NCI-H69 (cell line): ENCODE measurements at regions not wholly inside any gene's neighbourhood (a gene's known extent, or its start where the extent isn't known, plus 50 kb on each side); places are given as distances from the start of the nearest gene placed in this dataset.

ENCODE experiments used
- DNase-seq: peaks from one replicate; lab custom pipeline; 2025; lab: John Stamatoyannopoulos, UW

DNA sequence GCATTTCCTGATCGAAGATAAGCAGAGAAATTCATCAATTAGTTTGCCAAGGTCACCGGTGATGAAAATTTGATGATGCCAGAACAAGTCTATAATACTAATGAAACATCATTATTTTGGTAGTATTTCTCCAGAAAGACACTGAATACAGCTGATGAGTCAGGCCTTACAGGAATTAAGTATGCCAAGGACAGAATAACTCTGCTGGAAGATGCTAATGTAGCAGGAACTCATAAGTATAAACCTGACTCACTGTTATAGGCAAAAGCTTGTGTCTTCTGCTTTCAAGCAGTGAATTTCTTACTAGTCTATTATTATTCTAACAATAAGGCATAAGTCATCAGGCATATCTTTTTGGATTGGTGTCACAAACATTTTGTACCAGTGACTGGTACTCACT is 1825.1 kb upstream of the IGFBP7 start:
- DNase-seq: no peak

DNA sequence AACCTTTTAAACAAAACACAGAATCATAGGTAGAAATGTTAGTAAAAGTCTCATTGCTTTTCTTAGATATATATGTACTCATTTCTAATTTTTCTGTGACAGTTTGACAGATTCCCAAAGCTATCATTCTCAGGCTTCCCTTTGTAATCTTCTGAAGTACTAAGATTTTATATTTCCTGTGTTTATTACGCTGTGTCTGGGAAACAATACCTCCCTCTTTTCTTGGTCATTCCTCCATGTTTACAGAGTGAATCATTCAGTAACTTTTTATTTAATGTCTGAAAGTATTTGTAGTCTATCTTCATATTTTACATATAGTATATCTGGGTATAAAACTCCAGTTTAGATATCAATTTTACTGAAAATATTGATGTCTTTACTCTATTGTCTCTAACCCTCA is 1826.3 kb upstream of the IGFBP7 start:
- DNase-seq: no peak

DNA sequence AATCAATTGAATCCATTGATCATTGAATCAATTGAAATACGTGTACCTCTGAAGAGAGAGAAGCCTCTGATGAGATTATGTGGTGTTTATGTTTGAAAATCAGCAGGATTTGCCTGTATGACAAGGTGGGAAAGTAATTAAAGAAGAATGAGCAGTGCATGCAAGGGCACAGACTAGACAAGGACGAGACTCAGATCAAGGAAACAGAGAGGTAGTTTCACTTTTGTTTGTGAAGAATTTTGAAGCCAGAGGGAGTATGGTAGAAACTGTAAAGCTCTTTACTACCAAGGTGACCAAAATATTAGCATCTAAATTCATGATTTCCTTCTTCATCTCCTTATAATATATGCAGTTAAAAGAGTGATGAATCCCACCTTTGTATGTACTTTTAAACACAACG is 1830.0 kb upstream of the IGFBP7 start:
- DNase-seq: no peak

DNA sequence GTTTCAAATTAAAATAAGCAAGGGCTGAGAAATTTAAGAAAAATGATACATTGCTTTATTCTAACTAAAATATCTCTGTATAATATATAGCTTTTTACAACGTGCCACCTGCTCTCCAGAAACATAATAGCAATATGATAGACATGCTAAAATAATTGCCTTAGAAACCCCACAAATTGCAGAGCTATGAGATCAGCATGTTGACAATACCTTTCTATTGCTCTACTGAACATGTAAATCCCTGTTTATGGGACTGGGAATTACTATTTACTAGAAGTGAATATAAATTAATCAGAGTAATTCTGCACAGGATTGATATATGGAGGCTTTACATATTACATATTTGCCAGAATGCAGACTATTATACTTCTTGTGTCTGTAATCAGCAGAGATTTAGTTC is 1831.1 kb upstream of the IGFBP7 start:
- peak; percentile 32 for DNase-seq

DNA sequence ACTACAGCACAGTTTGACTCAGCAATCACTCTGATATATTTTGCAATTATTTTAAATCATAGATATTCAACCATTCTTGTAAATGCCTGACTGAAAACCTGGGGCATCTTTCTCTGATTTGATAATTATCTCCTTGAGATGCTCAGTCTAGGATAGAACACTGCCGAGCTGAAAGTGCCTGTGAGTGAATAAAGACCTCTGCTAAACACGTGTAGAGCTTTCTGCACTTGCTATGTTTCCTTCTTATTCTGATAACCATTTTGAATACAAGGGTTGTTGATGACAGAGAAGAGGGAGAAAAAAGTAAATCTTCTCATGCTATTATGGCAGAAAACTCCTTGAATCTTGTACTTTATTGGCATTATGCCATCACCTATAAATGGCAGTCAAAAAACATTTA is 1843.4 kb upstream of the IGFBP7 start:
- no peak for DNase-seq

DNA sequence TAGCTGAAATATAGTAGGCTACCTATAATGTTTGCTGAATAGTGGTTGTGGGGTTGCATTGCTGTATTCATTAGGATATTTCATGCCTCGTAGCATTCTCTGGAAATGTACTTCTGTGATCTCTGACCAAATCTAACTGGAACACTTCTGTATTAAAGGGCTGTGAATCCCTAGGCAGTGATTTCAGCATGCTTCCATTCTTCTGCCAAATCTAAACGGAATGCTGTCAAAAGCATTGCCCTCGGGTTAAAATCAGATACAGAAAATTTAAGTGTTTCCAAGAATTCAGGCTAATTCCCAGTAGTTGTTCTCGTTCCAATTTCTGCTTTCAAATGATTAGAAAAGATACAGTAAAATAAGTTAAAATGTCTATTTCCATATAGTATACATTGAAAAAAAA is 1847.5 kb upstream of the IGFBP7 start:
- no peak for DNase-seq

DNA sequence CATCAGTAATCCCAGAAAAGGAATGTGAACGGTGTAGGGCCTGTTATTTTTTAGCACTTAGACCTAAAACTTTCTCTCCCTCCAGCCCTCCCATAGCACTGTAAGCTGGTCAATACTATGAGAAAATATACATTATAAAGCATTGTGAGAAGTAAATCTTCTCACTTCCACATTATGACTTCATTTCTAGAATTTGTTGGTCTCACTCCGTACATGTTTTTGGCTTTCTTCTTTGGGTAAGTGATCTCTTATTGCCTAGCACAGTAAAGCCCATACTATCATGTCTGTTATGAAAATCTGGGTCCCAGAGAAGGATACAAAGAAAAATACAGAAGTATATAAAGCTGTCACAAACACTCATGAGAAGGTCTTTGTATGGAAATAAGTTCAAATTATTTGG is 1851.1 kb upstream of the IGFBP7 start:
- no peak for DNase-seq

DNA sequence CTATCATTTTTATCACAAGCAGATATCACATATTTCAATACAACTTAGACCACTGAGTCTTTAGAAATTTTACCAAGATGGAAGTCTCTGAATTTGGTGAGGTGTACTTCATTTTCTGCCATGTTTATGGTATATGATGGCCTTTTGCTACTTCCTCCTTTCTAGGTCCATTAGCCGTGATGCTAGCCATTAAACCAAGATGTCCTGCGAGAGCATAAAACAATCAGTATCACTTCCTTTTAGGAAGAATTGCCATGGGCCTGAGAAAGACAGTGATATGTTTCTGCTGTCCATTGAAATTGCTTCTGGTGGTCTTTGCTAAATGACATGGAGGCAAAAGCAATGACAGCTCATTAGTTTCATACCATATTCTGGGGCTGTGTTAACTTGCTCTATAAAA is 1851.7 kb upstream of the IGFBP7 start:
- no peak for DNase-seq

DNA sequence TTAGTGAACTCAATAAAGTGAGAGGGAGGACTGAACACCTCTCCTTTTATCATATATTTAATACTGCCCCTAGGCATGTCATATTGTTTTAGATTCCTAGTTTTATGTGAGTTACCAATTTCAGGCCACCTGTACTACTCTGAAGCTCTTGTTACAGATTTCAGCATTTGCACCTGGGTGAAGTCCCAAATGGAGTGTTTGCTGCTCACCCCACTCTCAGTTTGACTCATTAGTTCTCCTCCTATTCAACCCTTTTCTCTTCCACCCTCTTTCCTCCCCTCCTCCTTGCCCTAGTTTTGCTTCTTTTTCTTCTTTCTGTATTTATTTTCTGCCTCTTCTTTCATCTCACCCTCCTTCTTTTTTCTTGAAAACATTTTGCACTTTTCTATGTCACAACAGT is 1852.2 kb upstream of the IGFBP7 start:
- peak; percentile 70 for DNase-seq

DNA sequence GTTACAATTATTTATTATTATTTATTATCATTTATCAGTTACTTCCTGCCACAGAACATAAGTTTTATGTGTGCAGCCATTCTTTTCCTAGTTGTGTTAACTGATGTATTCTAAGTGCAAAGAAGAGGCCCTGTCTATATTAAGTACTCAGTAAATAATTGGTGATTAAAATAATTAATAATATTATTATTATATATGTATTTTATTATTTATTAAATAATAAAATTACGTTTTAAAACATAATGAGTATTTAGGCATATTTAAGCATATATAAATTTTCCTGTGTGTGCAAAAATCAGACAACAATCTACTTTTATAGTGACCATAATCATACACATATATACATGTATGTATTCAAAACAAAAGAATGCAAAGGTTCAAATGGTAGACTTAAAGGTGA is 1871.6 kb upstream of the IGFBP7 start:
- no peak for DNase-seq

DNA sequence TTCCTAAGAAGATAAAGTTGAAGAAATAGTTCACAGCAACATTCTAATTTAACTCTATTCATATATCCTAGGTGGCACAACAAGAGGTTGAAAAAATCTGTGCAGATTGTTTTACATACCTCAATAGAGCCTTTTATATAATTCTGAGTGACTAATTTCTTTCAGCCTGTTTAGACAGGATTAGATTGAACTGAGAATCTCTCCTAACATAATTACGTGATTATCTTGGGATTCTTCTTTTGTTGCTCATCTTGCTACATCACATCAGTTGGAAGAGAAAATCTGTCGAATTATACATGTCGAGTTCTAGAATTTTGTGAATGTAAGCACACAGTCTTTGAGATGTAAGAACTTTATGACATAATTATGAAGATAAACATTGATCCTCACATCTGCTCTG is 1873.7 kb upstream of the IGFBP7 start:
- no peak for DNase-seq

DNA sequence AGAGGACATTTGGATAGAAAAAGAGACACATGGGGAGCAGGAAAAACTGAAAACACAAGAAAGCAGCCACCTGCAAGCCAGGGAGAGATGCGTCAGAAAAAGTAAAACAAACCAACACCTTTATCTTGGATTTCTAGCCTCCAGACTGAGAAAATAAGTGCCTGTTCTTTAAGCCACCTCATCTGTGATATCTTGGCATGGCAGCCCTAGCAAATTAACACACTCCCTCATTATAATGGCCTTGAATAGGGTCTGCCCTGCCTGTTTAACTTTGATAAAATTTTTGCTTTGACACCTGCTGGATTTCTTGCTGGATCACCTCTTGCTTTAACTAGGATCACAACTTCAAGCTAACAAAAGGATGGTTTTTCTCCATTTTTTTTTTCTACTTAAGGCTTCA is 1892.0 kb upstream of the IGFBP7 start:
- no peak for DNase-seq

DNA sequence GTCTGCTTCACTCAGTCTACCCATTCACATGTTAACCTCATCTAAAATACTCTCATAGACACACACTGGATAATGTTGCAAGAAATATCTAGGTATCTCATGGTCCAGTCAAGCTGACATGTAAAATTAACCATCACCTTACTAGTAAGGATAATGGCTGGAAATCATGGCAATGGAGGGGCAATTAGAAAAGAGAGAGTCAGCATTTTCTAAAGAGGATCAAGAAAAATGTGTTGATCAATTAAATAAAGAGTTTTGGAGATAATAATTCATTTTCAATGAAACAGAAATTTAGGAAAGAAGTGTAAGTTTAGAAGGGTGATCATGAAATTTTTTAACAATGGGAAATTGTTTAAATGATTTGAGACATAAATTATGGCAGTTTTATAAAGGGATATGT is 1914.1 kb upstream of the IGFBP7 start:
- DNase-seq: no peak

DNA sequence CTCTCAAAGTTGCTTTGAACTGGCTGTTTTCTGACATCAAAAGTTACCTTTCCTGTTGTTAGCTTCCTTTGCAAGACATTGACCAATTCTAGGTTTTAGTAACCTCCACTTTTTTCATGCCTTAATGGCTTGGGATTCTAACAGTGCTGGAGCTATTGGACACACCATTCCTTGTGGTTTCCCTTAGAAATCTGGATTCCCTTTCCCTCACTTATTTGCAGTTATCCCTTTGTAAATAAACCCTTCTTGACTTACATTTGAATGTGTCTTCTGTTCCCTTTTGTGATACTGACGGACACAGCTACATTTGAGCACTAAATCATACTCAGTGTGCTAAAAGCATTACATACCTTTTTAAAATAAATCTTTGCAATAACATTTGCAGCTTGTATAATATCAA is 1927.6 kb upstream of the IGFBP7 start:
- no peak for DNase-seq

DNA sequence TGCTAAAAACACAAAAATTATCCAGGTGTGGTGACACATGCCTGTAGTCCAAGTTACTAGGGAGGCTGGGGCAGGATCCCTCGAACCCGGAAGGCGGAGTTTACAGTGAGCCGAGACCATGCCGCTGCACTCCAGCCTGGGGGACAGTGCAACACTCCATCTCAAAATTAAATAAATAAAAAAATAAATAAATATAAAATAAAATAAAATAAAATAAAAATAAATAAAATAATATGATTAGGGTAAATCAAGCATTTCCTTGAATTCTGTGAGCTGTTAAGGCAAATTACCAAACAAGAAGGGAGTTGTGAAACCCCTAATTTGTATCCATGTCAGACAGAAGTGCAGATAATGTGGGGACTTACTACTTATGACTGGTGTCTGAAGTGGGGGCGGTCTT is 1928.9 kb upstream of the IGFBP7 start:
- DNase-seq: no peak

DNA sequence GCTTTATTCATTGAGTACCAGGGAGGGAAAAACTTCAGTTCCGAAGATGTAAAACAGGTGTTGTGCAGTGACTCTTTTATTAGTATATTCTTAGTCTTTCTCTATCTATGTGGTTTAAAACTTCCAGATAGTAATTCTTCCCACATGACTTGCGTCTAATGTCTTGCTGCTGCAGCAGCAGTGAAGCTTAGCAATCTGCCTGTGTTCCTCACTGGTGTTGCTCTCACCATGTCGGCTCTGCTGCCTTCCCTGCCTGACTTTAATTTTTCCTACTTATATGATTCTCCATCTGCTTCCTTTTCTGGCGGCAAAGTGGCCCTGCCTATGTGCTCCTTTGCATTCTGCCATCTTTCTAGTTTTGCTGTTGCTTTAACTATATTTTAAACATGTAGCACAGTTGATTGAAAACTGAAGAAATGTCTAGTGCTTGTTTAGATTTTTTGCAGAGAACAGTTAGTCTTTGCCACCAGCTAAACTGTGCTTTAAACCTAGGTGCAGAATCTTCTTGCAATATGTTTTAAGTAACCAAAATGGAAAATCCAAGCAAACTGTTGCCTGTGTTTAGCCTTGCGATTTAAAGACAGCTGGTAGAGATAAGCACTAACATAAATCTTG is 1934.2 kb upstream of the IGFBP7 start:
- no peak for DNase-seq

DNA sequence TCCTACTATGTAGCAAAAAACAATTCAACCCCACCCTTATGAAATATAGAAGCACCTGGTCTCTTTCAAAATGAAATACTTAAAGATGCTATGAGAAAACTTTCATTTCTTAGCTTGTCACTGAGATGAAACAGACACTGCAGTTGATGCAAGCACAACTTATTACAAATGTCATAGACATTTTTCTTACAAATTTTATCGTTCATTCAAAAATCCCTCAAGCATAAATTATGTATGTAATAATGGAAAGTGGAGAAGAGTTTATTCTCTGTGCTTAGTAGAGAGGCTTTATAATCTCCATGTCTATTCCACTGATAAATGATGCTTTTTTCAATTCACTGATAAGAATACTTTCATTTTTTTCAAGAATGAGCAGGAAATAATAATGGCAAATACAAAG is 1943.9 kb upstream of the IGFBP7 start:
- DNase-seq: no peak

DNA sequence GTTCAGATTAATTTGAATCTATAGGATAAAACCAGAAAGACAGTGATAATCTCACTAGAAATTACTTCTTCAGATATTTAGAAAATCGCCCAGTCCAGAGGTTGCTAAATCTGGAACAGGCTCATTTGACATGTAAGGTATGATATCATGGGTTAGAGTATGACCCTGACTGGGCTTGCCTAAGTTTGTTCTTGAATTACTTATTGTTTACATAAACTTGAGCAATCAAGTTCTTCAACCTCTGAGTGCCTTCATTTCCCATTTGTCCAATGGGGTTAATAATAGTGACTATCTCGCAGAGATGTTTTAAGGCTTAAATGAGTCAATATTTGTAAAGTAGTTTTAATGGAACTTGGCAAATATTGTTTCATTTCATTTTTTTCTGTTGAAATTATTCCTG is 1947.6 kb upstream of the IGFBP7 start:
- peak; percentile 19 for DNase-seq

DNA sequence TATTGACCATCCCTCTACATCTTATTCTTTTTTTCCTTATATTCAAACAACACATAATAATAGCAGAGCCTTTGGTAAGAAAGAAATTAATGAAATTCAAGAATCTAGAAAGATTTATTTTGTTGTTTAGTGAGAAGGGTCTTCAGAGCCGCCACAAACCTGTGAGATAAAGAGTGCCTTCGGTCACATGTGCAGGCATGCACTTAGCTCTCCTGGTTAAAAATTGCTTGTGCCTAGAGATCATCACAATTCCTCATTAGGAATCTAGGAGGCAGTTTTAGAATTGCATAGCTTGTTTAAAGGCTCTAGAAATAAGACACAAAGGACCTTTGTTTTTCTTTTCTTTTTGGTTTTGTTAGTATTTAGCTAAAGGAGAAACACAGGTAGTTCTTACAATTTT is 1948.4 kb upstream of the IGFBP7 start:
- DNase-seq: peak; percentile 2

DNA sequence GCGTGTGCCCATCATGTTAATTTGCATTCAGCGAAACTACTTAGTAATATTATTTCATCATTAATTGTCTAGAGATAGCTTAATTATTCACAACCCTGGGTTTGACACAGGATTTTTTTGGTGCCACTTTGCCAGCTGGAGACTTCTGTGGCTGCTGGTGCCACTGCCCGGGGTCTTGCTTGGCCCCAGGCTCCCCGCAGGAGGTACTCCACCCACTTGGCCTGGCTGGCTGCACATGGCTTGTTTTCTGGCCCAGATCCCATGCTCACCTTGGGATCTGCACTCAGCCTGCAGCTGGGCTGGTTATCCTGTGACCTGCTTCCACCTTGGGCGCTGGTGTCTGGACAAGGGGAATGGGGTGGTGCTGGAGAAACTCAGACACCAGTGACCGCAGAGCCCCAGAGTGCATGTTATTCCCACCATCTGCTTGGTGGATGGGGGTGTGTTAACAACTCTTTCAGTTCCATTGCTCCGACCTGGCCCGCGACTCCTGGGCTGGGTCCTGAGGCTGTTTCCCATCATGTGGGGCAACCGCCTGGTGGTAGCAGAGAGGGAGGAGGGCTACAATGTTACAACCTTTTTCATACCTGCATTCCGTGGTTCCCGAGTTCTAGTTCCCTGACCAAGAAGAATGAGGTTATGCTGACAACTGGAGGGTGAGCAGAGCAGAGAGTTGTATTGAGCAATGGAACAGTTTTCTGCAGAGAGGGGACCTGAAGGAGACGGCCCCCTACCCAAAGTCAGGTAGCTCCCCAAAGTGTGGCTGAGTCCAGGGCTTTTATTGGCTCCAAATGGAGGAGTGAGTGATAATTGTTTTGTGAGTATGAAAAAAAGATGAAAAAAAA is 1950.0 kb upstream of the IGFBP7 start:
- peak; percentile 20 for DNase-seq

DNA sequence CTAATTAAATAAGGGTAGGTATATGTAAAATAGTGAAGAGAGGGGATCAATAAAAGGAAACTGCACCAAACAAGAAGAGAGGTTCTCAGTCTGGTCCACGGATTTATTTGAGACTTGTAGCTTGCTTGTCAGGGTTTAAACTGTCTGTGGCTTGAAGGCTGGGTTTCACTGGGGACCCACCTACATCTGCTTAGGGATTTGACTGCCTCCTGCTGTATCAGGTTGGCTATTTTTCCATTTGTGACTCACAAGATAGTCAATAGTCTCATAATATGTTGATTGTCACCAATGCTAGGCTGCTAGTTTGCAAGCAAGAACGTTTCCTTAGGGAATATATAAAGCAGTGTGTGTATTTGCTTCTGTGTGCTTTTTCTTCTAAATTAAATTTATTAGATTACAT is 1950.7 kb upstream of the IGFBP7 start:
- no peak for DNase-seq

DNA sequence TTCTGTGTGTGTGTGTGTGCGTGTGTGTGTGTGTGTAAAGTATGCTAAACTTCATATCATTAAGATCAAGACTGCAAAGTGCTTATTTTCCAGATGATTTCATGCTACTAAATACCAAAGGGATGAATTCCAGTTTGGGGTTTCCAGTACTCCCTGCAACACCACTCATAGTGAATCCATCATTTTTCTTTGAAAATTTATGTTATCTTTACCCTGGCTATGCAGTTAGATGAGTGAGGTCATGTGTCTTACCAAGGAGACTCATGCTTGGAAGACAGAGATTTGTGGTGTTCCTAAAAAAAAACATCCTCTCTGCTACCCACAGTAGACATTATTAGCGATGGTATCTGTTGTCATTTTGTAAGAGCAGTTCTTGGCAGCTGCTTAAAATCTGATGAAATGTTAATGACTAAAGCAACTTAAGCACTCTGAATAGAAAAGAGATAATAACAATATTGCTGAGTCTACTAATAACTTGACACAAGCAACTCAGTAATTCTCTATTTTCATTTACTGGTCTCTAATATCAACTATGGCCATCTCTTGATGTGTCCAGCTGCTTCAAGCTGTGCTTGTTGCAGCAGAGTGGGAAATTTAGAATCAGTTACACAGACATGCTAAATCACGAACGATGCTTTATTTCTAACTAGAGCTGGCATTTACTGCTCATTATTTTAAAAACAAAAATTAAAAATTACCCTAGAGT is 1953.0 kb upstream of the IGFBP7 start:
- DNase-seq: no peak

DNA sequence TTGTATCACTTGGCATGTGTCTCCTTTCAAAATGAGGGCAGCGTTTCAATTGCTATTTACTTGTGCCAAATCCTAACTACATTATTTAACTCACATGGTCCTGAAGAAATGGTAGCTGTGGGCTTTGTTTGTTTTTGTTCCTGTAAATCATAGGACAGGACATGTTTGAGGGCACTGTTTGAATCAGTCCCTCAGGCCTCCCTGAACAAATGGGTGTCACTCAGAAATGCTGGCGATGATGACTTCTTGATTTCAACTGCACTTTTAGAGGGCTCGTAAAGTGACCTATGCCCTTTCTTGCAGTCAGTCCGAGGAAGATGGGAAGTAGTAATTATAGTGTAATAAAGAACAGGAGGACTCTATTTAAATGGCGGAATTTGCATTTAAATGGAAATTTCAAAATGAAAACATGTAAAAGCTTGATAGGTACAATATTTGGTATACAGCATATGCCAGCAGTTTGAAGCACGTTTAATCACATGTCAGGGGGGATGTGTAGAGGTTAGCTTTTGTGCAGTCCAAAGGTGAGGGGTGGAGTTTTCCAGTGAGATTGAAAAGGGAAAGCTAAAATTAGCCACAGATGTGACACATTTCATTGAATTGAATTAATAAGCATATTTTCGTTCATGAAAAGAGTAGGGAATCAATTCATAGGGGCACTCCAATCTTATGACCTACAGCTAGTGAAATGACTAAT is 1958.7 kb upstream of the IGFBP7 start:
- peak; percentile 92 for DNase-seq
